IMR-90 (cell line): ENCODE measurements at regions not wholly inside any gene's neighbourhood (a gene's known extent, or its start where the extent isn't known, plus 50 kb on each side); places are given as distances from the start of the nearest gene placed in this dataset.

Experiments used
- ATAC-seq: fragments of 200-7000 bp; cut with Tn5 transposase; 2 replicates; pipeline ENCODE4 v1.9.1; 2020; ENCODE audit warnings: low read depth, mild to moderate bottlenecking, moderate library complexity
- BruUV-seq: library from RNA; stranded (reverse); fragments of 400-500 nt; replicated peaks from 2 replicates; lab custom pipeline; 2021; lab: Mats Ljungman, UMichigan
- CTCF ChIA-PET: fragments of 300-600 bp; formaldehyde crosslinking; extraction: SDS; loops from one replicate; lab custom pipeline; 2021; ENCODE audit warnings: antibody characterized with exemption; lab: Yijun Ruan, JAX
- POLR2A ChIA-PET: fragments of 300-600 bp; sonication (Branson Sonifier 250); formaldehyde crosslinking; loops from one replicate; lab custom pipeline; 2022; ENCODE audit warnings: antibody characterized with exemption; ENCODE audit not compliant: unreplicated experiment; lab: Charles Lee
- DNase-seq: peaks from one replicate; pipeline ENCODE4 v3.0.0; 2013
- H2AFZ ChIP-seq: replicated peaks from 2 replicates; pipeline ENCODE3; 2013; ENCODE audit warnings: low read length, mild to moderate bottlenecking; ENCODE audit not compliant: poor library complexity
- H2AK5ac ChIP-seq: 2 replicates; pipeline ENCODE4 v1.6.1; 2013; ENCODE audit warnings: low read depth, low read length, inconsistent platforms
- H2AK9ac ChIP-seq: replicated peaks from 2 replicates; pipeline ENCODE3; 2013; ENCODE audit warnings: mild to moderate bottlenecking, low read depth, low read length, moderate library complexity; ENCODE audit not compliant: poor library complexity
- H2BK120ac ChIP-seq: 2 replicates; pipeline ENCODE4 v1.6.1; 2013; ENCODE audit warnings: low read depth, low read length, inconsistent platforms
- H2BK15ac ChIP-seq: 3 replicates; pipeline ENCODE4 v1.6.1; 2013; ENCODE audit warnings: low read depth, low read length, inconsistent platforms
- H2BK20ac ChIP-seq: 2 replicates; pipeline ENCODE4 v1.6.1; 2013; ENCODE audit warnings: low read depth, mild to moderate bottlenecking, inconsistent platforms, low read length, moderate library complexity
- H2BK5ac ChIP-seq: 2 replicates; pipeline ENCODE4 v1.6.1; 2013; ENCODE audit warnings: mild to moderate bottlenecking, low read depth, low read length, inconsistent platforms; ENCODE audit not compliant: poor library complexity, severe bottlenecking
- H3K14ac ChIP-seq: replicated peaks from 2 replicates; pipeline ENCODE4 v1.6.1; 2013; ENCODE audit warnings: low read depth, low read length, inconsistent platforms
- H3K18ac ChIP-seq: 2 replicates; pipeline ENCODE4 v1.6.1; 2013; ENCODE audit warnings: low read depth, low read length, control low read depth
- H3K23ac ChIP-seq: 2 replicates; pipeline ENCODE4 v1.6.1; 2013; ENCODE audit warnings: low read depth, low read length, inconsistent platforms
- H3K27ac ChIP-seq: 2 replicates; pipeline ENCODE4 v1.5.1; 2013; ENCODE audit warnings: mild to moderate bottlenecking, control low read depth, low read length; ENCODE audit not compliant: insufficient read depth
- H3K27me3 ChIP-seq: 2 replicates; pipeline ENCODE4 v1.6.1; 2013; ENCODE audit warnings: low read length; ENCODE audit not compliant: control insufficient read depth, insufficient read depth
- H3K36me3 ChIP-seq: 2 replicates; pipeline ENCODE4 v1.6.1; 2013; ENCODE audit warnings: low read length, mixed read lengths; ENCODE audit not compliant: control insufficient read depth, insufficient read depth
- H3K4ac ChIP-seq: 2 replicates; pipeline ENCODE4 v1.6.1; 2013; ENCODE audit warnings: low read depth, low read length, inconsistent platforms
- H3K4me1 ChIP-seq: 2 replicates; pipeline ENCODE4 v1.6.1; 2013; ENCODE audit warnings: low read length, mixed read lengths; ENCODE audit not compliant: control insufficient read depth, insufficient read depth
- H3K4me2 ChIP-seq: 2 replicates; pipeline ENCODE4 v1.6.1; 2013; ENCODE audit warnings: low read depth, mild to moderate bottlenecking, control low read depth, low read length, moderate library complexity
- H3K4me3 ChIP-seq: 2 replicates; pipeline ENCODE4 v1.5.1; 2013; ENCODE audit warnings: low read depth, mild to moderate bottlenecking, control low read depth, low read length, moderate library complexity; ENCODE audit not compliant: insufficient read depth
- H3K56ac ChIP-seq: 2 replicates; pipeline ENCODE4 v1.6.1; 2013; ENCODE audit warnings: low read length, inconsistent platforms; ENCODE audit not compliant: insufficient read depth; ENCODE audit errors: extremely low read depth
- H3K79me1 ChIP-seq, 2 experiments: 2 replicates each; pipeline ENCODE4 v1.6.1; 2013; ENCODE audit warnings: low read length in 2 of 2, inconsistent platforms in 1 of 2, low read depth in 1 of 2
- H3K9ac ChIP-seq: 2 replicates; pipeline ENCODE4 v1.6.1; 2013; ENCODE audit warnings: low read depth, low read length, control low read depth
- H3K9me1 ChIP-seq: 2 replicates; pipeline ENCODE4 v1.6.1; 2013; ENCODE audit warnings: low read length, inconsistent platforms; ENCODE audit not compliant: insufficient read depth
- H3K9me3 ChIP-seq: 2 replicates; pipeline ENCODE4 v1.6.1; 2013; ENCODE audit warnings: low read length; ENCODE audit not compliant: control insufficient read depth, insufficient read depth
- H4K20me1 ChIP-seq: 2 replicates; pipeline ENCODE4 v1.6.1; 2013; ENCODE audit warnings: low read length, inconsistent platforms; ENCODE audit not compliant: insufficient read depth
- H4K5ac ChIP-seq: 2 replicates; pipeline ENCODE4 v1.6.1; 2013; ENCODE audit warnings: mild to moderate bottlenecking, low read depth, low read length, control low read depth
- H4K8ac ChIP-seq, 2 experiments: 2 replicates each; pipeline ENCODE4 v1.6.1; 2013; ENCODE audit warnings: low read depth in 2 of 2, low read length in 2 of 2, control low read depth in 1 of 2, inconsistent platforms in 1 of 2
- H4K91ac ChIP-seq: 2 replicates; pipeline ENCODE4 v1.6.1; 2013; ENCODE audit warnings: low read depth, low read length, inconsistent platforms; ENCODE audit not compliant: insufficient read depth
- BHLHE40 ChIP-seq: fragments of 150-350 bp; IDR thresholded peaks from 2 replicates; pipeline ENCODE4 v1.6.1; 2016; ENCODE audit warnings: mild to moderate bottlenecking, low read depth, low read length
- CEBPB ChIP-seq: IDR thresholded peaks from 2 replicates; pipeline ENCODE4 v1.6.1; 2012; ENCODE audit warnings: low read depth, low read length, improper control_type of control experiment
- CHD1 ChIP-seq: IDR thresholded peaks from 2 replicates; pipeline ENCODE4 v1.6.1; 2012; ENCODE audit warnings: low read depth, low read length, improper control_type of control experiment
- FOS ChIP-seq: fragments of 150-350 bp; IDR thresholded peaks from 2 replicates; pipeline ENCODE4 v1.6.1; 2016; ENCODE audit warnings: low read depth, low read length
- MAFK ChIP-seq: IDR thresholded peaks from 2 replicates; pipeline ENCODE4 v1.6.1; 2012; ENCODE audit warnings: low read depth, low read length, improper control_type of control experiment
- MAZ ChIP-seq: IDR thresholded peaks from 2 replicates; pipeline ENCODE4 v1.6.1; 2012; ENCODE audit warnings: low read depth, mild to moderate bottlenecking, low read length, improper control_type of control experiment, moderate library complexity, borderline replicate concordance
- NFE2L2 ChIP-seq: fragments of 150-350 bp; IDR thresholded peaks from 2 replicates; pipeline ENCODE4 v1.6.1; 2016; ENCODE audit warnings: low read depth, mild to moderate bottlenecking, low read length
- POLR2A ChIP-seq: IDR thresholded peaks from 2 replicates; pipeline ENCODE4 v1.6.1; 2012; ENCODE audit warnings: mild to moderate bottlenecking, low read depth, low read length
- RAD21 ChIP-seq: IDR thresholded peaks from 2 replicates; pipeline ENCODE4 v1.6.1; 2012; ENCODE audit warnings: low read length, improper control_type of control experiment
- RCOR1 ChIP-seq: IDR thresholded peaks from 2 replicates; pipeline ENCODE4 v1.6.1; 2012; ENCODE audit warnings: mild to moderate bottlenecking, low read length, improper control_type of control experiment; ENCODE audit not compliant: insufficient replicate concordance
- RFX5 ChIP-seq: IDR thresholded peaks from 2 replicates; pipeline ENCODE4 v1.8.0; 2012; ENCODE audit warnings: low read depth, mild to moderate bottlenecking, low read length, moderate library complexity
- SMC3 ChIP-seq: fragments of 150-350 bp; IDR thresholded peaks from 2 replicates; pipeline ENCODE4 v1.6.1; 2016; ENCODE audit warnings: low read depth, mild to moderate bottlenecking, antibody characterized with exemption, low read length, moderate library complexity
- USF2 ChIP-seq: fragments of 150-350 bp; IDR thresholded peaks from 2 replicates; pipeline ENCODE4 v1.6.1; 2017; ENCODE audit warnings: mild to moderate bottlenecking, antibody characterized with exemption, low read length, low read depth
- WGBS, 2 experiments: methylation state at CpG; one replicate each; pipeline versions ENCODE4 v1.1.5 to v1.1.7; 2013; ENCODE audit warnings: missing lambda C conversion rate in 2 of 2; ENCODE audit not compliant: insufficient read length in 1 of 2; ENCODE audit errors: extremely low coverage in 2 of 2; 5-methylcytosine and 5-hydroxymethylcytosine counted together
- dilution Hi-C: fragments of 300-500 bp; cut with HindIII; formaldehyde crosslinking; loops from one replicate; pipeline ENCODE4 v1.14.3; 2018; ENCODE audit warnings: low sequenced_read_pairs; ENCODE audit not compliant: unreplicated experiment
- in situ Hi-C: fragments of 300-500 bp; cut with MboI; formaldehyde crosslinking; loops from 3 replicates; pipeline ENCODE4 v1.14.3; 2019; ENCODE audit warnings: low sequenced_read_pairs, inconsistent platforms, mixed read lengths
- intact Hi-C: fragments of 100-400 bp; cut with micrococcal nuclease; formaldehyde crosslinking; loops from 2 replicates; pipeline ENCODE4 v1.10.0; 2022
- TF ChIP-seq, protein P1 (sequence below): fragments of 150-350 bp; IDR thresholded peaks from 2 replicates; pipeline ENCODE4 v1.6.1; 2016; ENCODE audit warnings: low read depth, mild to moderate bottlenecking, low read length, moderate library complexity, borderline replicate concordance

GRCh38 chr3:70752051-70752450, 439.6 kb upstream of the MDFIC2 start:
- in situ Hi-C loops, result no loop called here

More at GRCh38 chr3:70752051-70752450, 439.6 kb upstream of the MDFIC2 start:
- TF ChIP-seq CHD1 (no peak), RCOR1 (no peak), SMC3 (no peak), RAD21 (no peak), POLR2A (no peak), MAZ (no peak), MAFK (no peak), CEBPB (no peak), NFE2L2 (no peak), BHLHE40 (no peak), RFX5 (no peak), FOS (no peak), USF2 (no peak)
- TF ChIP-seq, protein P1, sequence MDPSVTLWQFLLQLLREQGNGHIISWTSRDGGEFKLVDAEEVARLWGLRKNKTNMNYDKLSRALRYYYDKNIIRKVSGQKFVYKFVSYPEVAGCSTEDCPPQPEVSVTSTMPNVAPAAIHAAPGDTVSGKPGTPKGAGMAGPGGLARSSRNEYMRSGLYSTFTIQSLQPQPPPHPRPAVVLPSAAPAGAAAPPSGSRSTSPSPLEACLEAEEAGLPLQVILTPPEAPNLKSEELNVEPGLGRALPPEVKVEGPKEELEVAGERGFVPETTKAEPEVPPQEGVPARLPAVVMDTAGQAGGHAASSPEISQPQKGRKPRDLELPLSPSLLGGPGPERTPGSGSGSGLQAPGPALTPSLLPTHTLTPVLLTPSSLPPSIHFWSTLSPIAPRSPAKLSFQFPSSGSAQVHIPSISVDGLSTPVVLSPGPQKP, result no peak
- H3K23ac ChIP-seq, result no peak overlapping the region
- H3K27me3 ChIP-seq, result no peaks in the 10 kb centered on the region
- no peak overlapping the region for H4K8ac ChIP-seq
- no peak overlapping the region for H2BK120ac ChIP-seq
- H3K36me3 ChIP-seq, result no peaks in the 10 kb centered on the region
- no peaks in the 10 kb centered on the region for H3K79me1 ChIP-seq
- dilution Hi-C loops, result no loop called here
- H3K9me1 ChIP-seq, result no peaks in the 10 kb centered on the region
- H3K4me1 ChIP-seq, result peaks cover 2% of the 10 kb centered on the region; the same call in 1 of the 2 replicates
- H4K5ac ChIP-seq, result no peak overlapping the region
- WGBS, 2 experiments, result no CpG with 5 or more reads among the region's 5 CpGs
- no peak overlapping the region for H2BK15ac ChIP-seq
- BruUV-seq, result no TSS peak
- H3K4me2 ChIP-seq, result no peak overlapping the region
- H2BK20ac ChIP-seq, result no peak overlapping the region
- intact Hi-C loops, result no loop called here
- no peak overlapping the region for H2AFZ ChIP-seq
- ATAC-seq (no peak), DNase-seq (no peak)
- no peak overlapping the region for H3K14ac ChIP-seq
- CTCF ChIA-PET, result no interaction called here
- POLR2A ChIA-PET, result no interaction called here
- no peak overlapping the region for H3K4me3 ChIP-seq
- no peak overlapping the region for H4K91ac ChIP-seq
- H3K4ac ChIP-seq, result no peak overlapping the region
- no peak overlapping the region for H2AK9ac ChIP-seq
- no peak overlapping the region for H3K27ac ChIP-seq
- H2BK5ac ChIP-seq, result no peak overlapping the region
- H3K9me3 ChIP-seq, result no peaks in the 10 kb centered on the region
- no peak overlapping the region for H3K9ac ChIP-seq
- no peaks in the 10 kb centered on the region for H4K20me1 ChIP-seq
- no peak overlapping the region for H3K18ac ChIP-seq
- H3K56ac ChIP-seq, result no peak overlapping the region
- no peak overlapping the region for H2AK5ac ChIP-seq
